ENCODE measurements at regions not wholly inside any gene's neighbourhood (a gene's known extent, or its start where the extent isn't known, plus 50 kb on each side); places are given as distances from the start of the nearest gene placed in this dataset.

DNA sequence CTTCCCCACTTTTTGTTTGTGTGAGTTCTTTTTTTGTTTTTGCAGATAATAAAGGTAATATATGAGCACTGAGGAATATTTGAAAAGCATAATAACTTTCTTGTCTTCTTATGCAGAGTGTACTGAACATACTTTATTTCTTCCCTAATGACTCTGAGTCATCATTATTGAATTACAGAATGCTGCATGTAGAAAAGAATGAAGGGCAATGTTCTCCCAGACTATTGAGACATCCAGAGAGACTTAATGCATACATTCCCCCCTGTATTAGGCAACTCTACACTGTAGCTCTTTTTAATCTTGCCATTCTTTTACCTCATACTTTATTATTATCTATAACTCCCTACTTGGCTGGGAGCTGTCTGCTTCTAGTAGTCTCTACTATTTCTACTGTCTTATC lies 240.5 kb upstream of the ANKRD50 start:
- TF ChIP-seq, protein P1, sequence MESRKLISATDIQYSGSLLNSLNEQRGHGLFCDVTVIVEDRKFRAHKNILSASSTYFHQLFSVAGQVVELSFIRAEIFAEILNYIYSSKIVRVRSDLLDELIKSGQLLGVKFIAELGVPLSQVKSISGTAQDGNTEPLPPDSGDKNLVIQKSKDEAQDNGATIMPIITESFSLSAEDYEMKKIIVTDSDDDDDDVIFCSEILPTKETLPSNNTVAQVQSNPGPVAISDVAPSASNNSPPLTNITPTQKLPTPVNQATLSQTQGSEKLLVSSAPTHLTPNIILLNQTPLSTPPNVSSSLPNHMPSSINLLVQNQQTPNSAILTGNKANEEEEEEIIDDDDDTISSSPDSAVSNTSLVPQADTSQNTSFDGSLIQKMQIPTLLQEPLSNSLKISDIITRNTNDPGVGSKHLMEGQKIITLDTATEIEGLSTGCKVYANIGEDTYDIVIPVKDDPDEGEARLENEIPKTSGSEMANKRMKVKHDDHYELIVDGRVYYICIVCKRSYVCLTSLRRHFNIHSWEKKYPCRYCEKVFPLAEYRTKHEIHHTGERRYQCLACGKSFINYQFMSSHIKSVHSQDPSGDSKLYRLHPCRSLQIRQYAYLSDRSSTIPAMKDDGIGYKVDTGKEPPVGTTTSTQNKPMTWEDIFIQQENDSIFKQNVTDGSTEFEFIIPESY (IDR thresholded peaks at IDR 0.05), result no peak
- TF ChIP-seq, protein P2, sequence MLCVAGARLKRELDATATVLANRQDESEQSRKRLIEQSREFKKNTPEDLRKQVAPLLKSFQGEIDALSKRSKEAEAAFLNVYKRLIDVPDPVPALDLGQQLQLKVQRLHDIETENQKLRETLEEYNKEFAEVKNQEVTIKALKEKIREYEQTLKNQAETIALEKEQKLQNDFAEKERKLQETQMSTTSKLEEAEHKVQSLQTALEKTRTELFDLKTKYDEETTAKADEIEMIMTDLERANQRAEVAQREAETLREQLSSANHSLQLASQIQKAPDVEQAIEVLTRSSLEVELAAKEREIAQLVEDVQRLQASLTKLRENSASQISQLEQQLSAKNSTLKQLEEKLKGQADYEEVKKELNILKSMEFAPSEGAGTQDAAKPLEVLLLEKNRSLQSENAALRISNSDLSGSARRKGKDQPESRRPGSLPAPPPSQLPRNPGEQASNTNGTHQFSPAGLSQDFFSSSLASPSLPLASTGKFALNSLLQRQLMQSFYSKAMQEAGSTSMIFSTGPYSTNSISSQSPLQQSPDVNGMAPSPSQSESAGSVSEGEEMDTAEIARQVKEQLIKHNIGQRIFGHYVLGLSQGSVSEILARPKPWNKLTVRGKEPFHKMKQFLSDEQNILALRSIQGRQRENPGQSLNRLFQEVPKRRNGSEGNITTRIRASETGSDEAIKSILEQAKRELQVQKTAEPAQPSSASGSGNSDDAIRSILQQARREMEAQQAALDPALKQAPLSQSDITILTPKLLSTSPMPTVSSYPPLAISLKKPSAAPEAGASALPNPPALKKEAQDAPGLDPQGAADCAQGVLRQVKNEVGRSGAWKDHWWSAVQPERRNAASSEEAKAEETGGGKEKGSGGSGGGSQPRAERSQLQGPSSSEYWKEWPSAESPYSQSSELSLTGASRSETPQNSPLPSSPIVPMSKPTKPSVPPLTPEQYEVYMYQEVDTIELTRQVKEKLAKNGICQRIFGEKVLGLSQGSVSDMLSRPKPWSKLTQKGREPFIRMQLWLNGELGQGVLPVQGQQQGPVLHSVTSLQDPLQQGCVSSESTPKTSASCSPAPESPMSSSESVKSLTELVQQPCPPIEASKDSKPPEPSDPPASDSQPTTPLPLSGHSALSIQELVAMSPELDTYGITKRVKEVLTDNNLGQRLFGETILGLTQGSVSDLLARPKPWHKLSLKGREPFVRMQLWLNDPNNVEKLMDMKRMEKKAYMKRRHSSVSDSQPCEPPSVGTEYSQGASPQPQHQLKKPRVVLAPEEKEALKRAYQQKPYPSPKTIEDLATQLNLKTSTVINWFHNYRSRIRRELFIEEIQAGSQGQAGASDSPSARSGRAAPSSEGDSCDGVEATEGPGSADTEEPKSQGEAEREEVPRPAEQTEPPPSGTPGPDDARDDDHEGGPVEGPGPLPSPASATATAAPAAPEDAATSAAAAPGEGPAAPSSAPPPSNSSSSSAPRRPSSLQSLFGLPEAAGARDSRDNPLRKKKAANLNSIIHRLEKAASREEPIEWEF (IDR thresholded peaks at IDR 0.05; ENCODE audit: insufficient replicate concordance, low read depth, low read length), result no peak
- TF ChIP-seq, protein P3, sequence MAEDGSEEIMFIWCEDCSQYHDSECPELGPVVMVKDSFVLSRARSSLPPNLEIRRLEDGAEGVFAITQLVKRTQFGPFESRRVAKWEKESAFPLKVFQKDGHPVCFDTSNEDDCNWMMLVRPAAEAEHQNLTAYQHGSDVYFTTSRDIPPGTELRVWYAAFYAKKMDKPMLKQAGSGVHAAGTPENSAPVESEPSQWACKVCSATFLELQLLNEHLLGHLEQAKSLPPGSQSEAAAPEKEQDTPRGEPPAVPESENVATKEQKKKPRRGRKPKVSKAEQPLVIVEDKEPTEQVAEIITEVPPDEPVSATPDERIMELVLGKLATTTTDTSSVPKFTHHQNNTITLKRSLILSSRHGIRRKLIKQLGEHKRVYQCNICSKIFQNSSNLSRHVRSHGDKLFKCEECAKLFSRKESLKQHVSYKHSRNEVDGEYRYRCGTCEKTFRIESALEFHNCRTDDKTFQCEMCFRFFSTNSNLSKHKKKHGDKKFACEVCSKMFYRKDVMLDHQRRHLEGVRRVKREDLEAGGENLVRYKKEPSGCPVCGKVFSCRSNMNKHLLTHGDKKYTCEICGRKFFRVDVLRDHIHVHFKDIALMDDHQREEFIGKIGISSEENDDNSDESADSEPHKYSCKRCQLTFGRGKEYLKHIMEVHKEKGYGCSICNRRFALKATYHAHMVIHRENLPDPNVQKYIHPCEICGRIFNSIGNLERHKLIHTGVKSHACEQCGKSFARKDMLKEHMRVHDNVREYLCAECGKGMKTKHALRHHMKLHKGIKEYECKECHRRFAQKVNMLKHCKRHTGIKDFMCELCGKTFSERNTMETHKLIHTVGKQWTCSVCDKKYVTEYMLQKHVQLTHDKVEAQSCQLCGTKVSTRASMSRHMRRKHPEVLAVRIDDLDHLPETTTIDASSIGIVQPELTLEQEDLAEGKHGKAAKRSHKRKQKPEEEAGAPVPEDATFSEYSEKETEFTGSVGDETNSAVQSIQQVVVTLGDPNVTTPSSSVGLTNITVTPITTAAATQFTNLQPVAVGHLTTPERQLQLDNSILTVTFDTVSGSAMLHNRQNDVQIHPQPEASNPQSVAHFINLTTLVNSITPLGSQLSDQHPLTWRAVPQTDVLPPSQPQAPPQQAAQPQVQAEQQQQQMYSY (CRISPR knock-in tag; IDR thresholded peaks at IDR 0.05), result no peak
- TF ChIP-seq STAT3 (IDR thresholded peaks at IDR 0.05; ENCODE audit: low read depth, low read length) (no peak), KAT2A (conservative IDR thresholded peaks at IDR 0.05; ENCODE audit: control insufficient read depth, low read depth, low read length) (no peak), EED (IDR thresholded peaks at IDR 0.05; ENCODE audit: low read depth) (no peak)
- TF ChIP-seq, protein P4, sequence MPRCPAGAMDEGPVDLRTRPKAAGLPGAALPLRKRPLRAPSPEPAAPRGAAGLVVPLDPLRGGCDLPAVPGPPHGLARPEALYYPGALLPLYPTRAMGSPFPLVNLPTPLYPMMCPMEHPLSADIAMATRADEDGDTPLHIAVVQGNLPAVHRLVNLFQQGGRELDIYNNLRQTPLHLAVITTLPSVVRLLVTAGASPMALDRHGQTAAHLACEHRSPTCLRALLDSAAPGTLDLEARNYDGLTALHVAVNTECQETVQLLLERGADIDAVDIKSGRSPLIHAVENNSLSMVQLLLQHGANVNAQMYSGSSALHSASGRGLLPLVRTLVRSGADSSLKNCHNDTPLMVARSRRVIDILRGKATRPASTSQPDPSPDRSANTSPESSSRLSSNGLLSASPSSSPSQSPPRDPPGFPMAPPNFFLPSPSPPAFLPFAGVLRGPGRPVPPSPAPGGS (IDR thresholded peaks at IDR 0.05; ENCODE audit: borderline replicate concordance, insufficient read depth, low read depth, low read length, poor library complexity, severe bottlenecking), result no peak
- TF ChIP-seq, protein P5, sequence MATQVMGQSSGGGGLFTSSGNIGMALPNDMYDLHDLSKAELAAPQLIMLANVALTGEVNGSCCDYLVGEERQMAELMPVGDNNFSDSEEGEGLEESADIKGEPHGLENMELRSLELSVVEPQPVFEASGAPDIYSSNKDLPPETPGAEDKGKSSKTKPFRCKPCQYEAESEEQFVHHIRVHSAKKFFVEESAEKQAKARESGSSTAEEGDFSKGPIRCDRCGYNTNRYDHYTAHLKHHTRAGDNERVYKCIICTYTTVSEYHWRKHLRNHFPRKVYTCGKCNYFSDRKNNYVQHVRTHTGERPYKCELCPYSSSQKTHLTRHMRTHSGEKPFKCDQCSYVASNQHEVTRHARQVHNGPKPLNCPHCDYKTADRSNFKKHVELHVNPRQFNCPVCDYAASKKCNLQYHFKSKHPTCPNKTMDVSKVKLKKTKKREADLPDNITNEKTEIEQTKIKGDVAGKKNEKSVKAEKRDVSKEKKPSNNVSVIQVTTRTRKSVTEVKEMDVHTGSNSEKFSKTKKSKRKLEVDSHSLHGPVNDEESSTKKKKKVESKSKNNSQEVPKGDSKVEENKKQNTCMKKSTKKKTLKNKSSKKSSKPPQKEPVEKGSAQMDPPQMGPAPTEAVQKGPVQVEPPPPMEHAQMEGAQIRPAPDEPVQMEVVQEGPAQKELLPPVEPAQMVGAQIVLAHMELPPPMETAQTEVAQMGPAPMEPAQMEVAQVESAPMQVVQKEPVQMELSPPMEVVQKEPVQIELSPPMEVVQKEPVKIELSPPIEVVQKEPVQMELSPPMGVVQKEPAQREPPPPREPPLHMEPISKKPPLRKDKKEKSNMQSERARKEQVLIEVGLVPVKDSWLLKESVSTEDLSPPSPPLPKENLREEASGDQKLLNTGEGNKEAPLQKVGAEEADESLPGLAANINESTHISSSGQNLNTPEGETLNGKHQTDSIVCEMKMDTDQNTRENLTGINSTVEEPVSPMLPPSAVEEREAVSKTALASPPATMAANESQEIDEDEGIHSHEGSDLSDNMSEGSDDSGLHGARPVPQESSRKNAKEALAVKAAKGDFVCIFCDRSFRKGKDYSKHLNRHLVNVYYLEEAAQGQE (IDR thresholded peaks at IDR 0.05; ENCODE audit: low read depth, low read length), result no peak
- RAD21 ChIA-PET (ENCODE audit: unreplicated experiment), result no interaction called here
- no peak overlapping the region for H3K9ac ChIP-seq (ENCODE audit: control insufficient read depth, insufficient read depth, low read length)
- in situ Hi-C loops (cut with MboI), result no loop called here
- no peak overlapping the region for H2AFZ ChIP-seq (ENCODE audit: control insufficient read depth, low read depth, low read length)
- H3K27me3 ChIP-seq (replicated peaks in 1 of 2; ENCODE audit: control insufficient read depth in 2 of 2, insufficient read depth in 2 of 2, low read length in 1 of 2), result no peaks in the 10 kb centered on the region
- no peak overlapping the region for H3K27ac ChIP-seq (ENCODE audit: control insufficient read depth, insufficient read depth)
- FAIRE-seq (no peak), DNase-seq (ENCODE audit: low read depth, low spot score) (no peak), ATAC-seq (no peak)
- BruUV-seq (replicated peaks), result no TSS peak
- no peaks in the 10 kb centered on the region for H3K9me3 ChIP-seq (replicated peaks; ENCODE audit: control insufficient read depth, insufficient read depth, low read length)
- CTCF ChIA-PET, result no interaction called here
- H4K20me1 ChIP-seq (ENCODE audit: control insufficient read depth, insufficient read depth), result no peaks in the 10 kb centered on the region
- H3K4me1 ChIP-seq (ENCODE audit: control insufficient read depth, insufficient read depth, low read length), result no peaks in the 10 kb centered on the region
- no peak overlapping the region for H3K4me2 ChIP-seq (ENCODE audit: control insufficient read depth, insufficient read depth)
- intact Hi-C loops (cut with micrococcal nuclease; ENCODE audit: unreplicated experiment), result no loop called here
- no peaks in the 10 kb centered on the region for H3K36me3 ChIP-seq (ENCODE audit: control insufficient read depth in 2 of 2, insufficient read depth in 2 of 2, low read length in 1 of 2)
- POLR2A ChIA-PET, result no interaction called here
- SMC1A ChIA-PET (ENCODE audit: uncharacterized antibody, unreplicated experiment), result no interaction called here
- no peak overlapping the region for H3K4me3 ChIP-seq
- H3K79me2 ChIP-seq (ENCODE audit: control insufficient read depth, insufficient read depth, low read length), result no peaks in the 10 kb centered on the region

Data from GM12878 (cell line).